ENCODE measurements at regions not wholly inside any gene's neighbourhood (a gene's known extent, or its start where the extent isn't known, plus 50 kb on each side); places are given as distances from the start of the nearest gene placed in this dataset.

DNA sequence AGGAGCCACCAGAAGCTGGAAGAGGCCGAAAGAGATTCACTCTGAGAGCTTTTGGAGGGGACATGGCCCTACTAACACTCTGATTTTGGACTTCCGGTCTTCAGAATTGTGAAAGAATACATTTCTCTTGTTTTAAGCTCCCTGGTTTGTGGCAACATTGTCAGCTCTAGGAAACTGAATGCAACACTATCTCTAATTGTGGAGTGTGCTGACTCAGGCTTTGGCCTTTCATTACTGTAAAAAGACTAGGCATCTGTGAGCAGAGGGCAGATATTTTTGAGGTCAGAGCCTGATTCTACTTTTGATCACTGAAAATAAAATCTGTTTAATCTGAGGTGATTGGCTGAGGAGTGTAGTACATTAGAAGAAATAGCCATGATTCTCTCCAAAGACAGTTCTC lies 185.4 kb upstream of the FAM98A start (continued):
- no peak for TF ChIP-seq KDM4A (IDR thresholded peaks at IDR 0.05; ENCODE audit: low read depth, low read length, severe bottlenecking)
- no peak for TF ChIP-seq RBBP5 (IDR thresholded peaks at IDR 0.05; ENCODE audit: borderline replicate concordance, low read depth, low read length)
- no peak for TF ChIP-seq SP1 (IDR thresholded peaks at IDR 0.05; ENCODE audit: low read depth, low read length)
- TF ChIP-seq SIRT6 (IDR thresholded peaks at IDR 0.05; ENCODE audit: low read length), result no peak
- TF ChIP-seq SUZ12 (IDR thresholded peaks at IDR 0.05; ENCODE audit: low read length), result no peak

All from H1 (cell line).